ENCODE measurements at regions not wholly inside any gene's neighbourhood (a gene's known extent, or its start where the extent isn't known, plus 50 kb on each side); places are given as distances from the start of the nearest gene placed in this dataset.
"Not testable (repeated sequence)": the region's sequence is repeated elsewhere in the genome, so short reads cannot be mapped to it uniquely, and the experiment has no call there.

- H3K4me3 ChIP-seq (ENCODE audit: low read length); DNase-seq (ENCODE audit: low read depth): not testable (repeated sequence)
Observed at GRCh38 chr17:30638968-30639367, 161.8 kb downstream of the GOSR1 start.

GRCh38 chr17:30631651-30632050 lies 154.4 kb downstream of the GOSR1 start:
- not testable (repeated sequence) for H3K4me3 ChIP-seq (ENCODE audit: low read length); DNase-seq (ENCODE audit: low read depth)

- H3K4me3 ChIP-seq (ENCODE audit: low read length); DNase-seq (ENCODE audit: low read depth): not testable (repeated sequence)
Observed at GRCh38 chr17:30625380-30625779, 148.2 kb downstream of the GOSR1 start.

- DNase-seq (ENCODE audit: low read depth); H3K4me3 ChIP-seq (ENCODE audit: low read length): not testable (repeated sequence)
Observed at GRCh38 chr17:30624180-30624579, 147.0 kb downstream of the GOSR1 start.

- H3K4me3 ChIP-seq (ENCODE audit: low read length); DNase-seq (ENCODE audit: low read depth): not testable (repeated sequence)
Observed at GRCh38 chr17:30609682-30610081, 132.5 kb downstream of the GOSR1 start.

GRCh38 chr17:30605523-30605922 lies 128.3 kb downstream of the GOSR1 start:
- H3K4me3 ChIP-seq (ENCODE audit: low read length) = no peak overlapping the region
- TF ChIP-seq CTCF (conservative IDR thresholded peaks at IDR 0.05; ENCODE audit: low read depth, low read length) = no peak
- no peak for DNase-seq (ENCODE audit: low read depth)

- DNase-seq (ENCODE audit: low read depth) = no peak
- no peak overlapping the region for H3K4me3 ChIP-seq (ENCODE audit: low read length)
- TF ChIP-seq CTCF (conservative IDR thresholded peaks at IDR 0.05; ENCODE audit: low read depth, low read length) = no peak
Observed at GRCh38 chr17:30605027-30605426, 127.8 kb downstream of the GOSR1 start.

- DNase-seq (ENCODE audit: low read depth); H3K4me3 ChIP-seq (ENCODE audit: low read length): not testable (repeated sequence)
Observed at GRCh38 chr17:30602396-30602795, 125.2 kb downstream of the GOSR1 start.

GRCh38 chr17:30601984-30602383 lies 124.8 kb downstream of the GOSR1 start:
- not testable (repeated sequence) for DNase-seq (ENCODE audit: low read depth)

GRCh38 chr17:30600830-30601494 lies 123.8 kb downstream of the GOSR1 start:
- peak; percentile 8 for DNase-seq (ENCODE audit: low read depth)
- no peak for TF ChIP-seq CTCF (conservative IDR thresholded peaks at IDR 0.05; ENCODE audit: low read depth, low read length)
- H3K4me3 ChIP-seq (ENCODE audit: low read length) = peak overlapping the region; percentile 89

More at GRCh38 chr17:30601984-30602383, 124.8 kb downstream of the GOSR1 start:
- peak overlapping the region; percentile 26 for H3K4me3 ChIP-seq (ENCODE audit: low read length)

GRCh38 chr17:30600060-30600829 lies 123.0 kb downstream of the GOSR1 start:
- peak; percentile 67 for TF ChIP-seq CTCF (conservative IDR thresholded peaks at IDR 0.05; ENCODE audit: low read depth, low read length)
- DNase-seq (ENCODE audit: low read depth) = peak; percentile 50
- H3K4me3 ChIP-seq (ENCODE audit: low read length) = peak overlapping the region; percentile 89
